Suprapubic skin (tissue), 3 donors: ENCODE measurements at regions not wholly inside any gene's neighbourhood (a gene's known extent, or its start where the extent isn't known, plus 50 kb on each side); places are given as distances from the start of the nearest gene placed in this dataset.

Source experiments
- EP300 ChIP-seq: sonication (generic); formaldehyde crosslinking; IDR thresholded peaks from one replicate; pipeline ENCODE4 v1.6.1; 2017; ENCODE audit warnings: antibody characterized with exemption
- POLR2A ChIP-seq, 2 donors: fragments of 450-650 bp; IDR thresholded peaks; one replicate each; pipeline ENCODE4 v1.6.1; 2017; ENCODE audit warnings: antibody characterized with exemption in 2 of 2, mild to moderate bottlenecking in 2 of 2, moderate library complexity in 2 of 2
- TF ChIP-seq, protein P1 (sequence below), 2 donors: fragments of 200-600 bp in 1 of 2; fragments of 450-650 bp in 1 of 2; sonication (generic) in 1 of 2; IDR thresholded peaks; one replicate each; pipeline ENCODE4 v1.5.1; 2016 to 2019; ENCODE audit warnings: antibody characterized with exemption in 2 of 2, mild to moderate bottlenecking in 1 of 2, moderate library complexity in 1 of 2

DNA sequence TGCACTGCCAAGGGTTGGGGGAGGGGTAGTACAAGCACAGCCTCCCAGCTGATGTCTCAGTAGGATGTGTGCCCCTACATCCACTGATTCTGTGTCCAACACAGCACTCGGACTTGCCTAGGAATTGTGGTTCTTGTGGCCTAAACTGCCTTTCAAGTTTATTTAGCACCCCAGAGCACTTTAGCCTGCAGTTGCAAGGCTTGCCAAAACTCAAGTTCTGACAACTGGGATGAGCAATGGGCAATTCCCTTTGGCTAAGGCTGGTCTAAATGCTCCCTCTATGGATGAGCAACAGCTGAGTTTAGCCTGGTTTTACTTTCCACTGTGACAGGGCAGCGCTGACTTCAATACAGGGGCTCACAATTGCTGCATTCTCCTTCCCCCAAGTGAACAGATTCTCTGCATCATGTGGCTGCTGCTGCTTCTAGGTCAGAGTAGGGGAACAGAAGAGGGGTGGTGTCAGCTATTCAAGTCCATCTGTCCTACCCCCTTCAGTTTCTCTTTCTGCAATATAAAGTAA lies 471.5 kb downstream of the PIK3C3 start:
- no peak for TF ChIP-seq POLR2A (IDR thresholded peaks at IDR 0.05)
- TF ChIP-seq, protein P1, sequence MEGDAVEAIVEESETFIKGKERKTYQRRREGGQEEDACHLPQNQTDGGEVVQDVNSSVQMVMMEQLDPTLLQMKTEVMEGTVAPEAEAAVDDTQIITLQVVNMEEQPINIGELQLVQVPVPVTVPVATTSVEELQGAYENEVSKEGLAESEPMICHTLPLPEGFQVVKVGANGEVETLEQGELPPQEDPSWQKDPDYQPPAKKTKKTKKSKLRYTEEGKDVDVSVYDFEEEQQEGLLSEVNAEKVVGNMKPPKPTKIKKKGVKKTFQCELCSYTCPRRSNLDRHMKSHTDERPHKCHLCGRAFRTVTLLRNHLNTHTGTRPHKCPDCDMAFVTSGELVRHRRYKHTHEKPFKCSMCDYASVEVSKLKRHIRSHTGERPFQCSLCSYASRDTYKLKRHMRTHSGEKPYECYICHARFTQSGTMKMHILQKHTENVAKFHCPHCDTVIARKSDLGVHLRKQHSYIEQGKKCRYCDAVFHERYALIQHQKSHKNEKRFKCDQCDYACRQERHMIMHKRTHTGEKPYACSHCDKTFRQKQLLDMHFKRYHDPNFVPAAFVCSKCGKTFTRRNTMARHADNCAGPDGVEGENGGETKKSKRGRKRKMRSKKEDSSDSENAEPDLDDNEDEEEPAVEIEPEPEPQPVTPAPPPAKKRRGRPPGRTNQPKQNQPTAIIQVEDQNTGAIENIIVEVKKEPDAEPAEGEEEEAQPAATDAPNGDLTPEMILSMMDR (IDR thresholded peaks at IDR 0.05), result no peak
- TF ChIP-seq EP300, result no peak
